ENCODE measurements at regions not wholly inside any gene's neighbourhood (a gene's known extent, or its start where the extent isn't known, plus 50 kb on each side); places are given as distances from the start of the nearest gene placed in this dataset.
A peak's percentile ranks its signal among the peaks of the same experiment; 100 is the strongest.

GRCh38 chr6:23183846-23184245 lies 614.5 kb downstream of the HDGFL1 start:
- H3K4me3 ChIP-seq (ENCODE audit: low read depth, low read length) = no peak overlapping the region
- no peak for TF ChIP-seq CTCF (conservative IDR thresholded peaks at IDR 0.05; ENCODE audit: low read depth, low read length)
- DNase-seq (ENCODE audit: low read depth) = no peak

GRCh38 chr6:23184351-23184750 lies 615.0 kb downstream of the HDGFL1 start:
- DNase-seq (ENCODE audit: low read depth) = no peak
- TF ChIP-seq CTCF (conservative IDR thresholded peaks at IDR 0.05; ENCODE audit: low read depth, low read length) = no peak
- H3K4me3 ChIP-seq (ENCODE audit: low read depth, low read length) = no peak overlapping the region

GRCh38 chr6:23195487-23195886 lies 626.1 kb downstream of the HDGFL1 start:
- no peak for DNase-seq (ENCODE audit: low read depth)
- no peak overlapping the region for H3K4me3 ChIP-seq (ENCODE audit: low read depth, low read length)
- no peak for TF ChIP-seq CTCF (conservative IDR thresholded peaks at IDR 0.05; ENCODE audit: low read depth, low read length)

- no peak overlapping the region for H3K4me3 ChIP-seq (ENCODE audit: low read depth, low read length)
- no peak for DNase-seq (ENCODE audit: low read depth)
- no peak for TF ChIP-seq CTCF (conservative IDR thresholded peaks at IDR 0.05; ENCODE audit: low read depth, low read length)
Measured at GRCh38 chr6:23199541-23199940, 630.2 kb downstream of the HDGFL1 start.

- H3K4me3 ChIP-seq (ENCODE audit: low read depth, low read length) = no peak overlapping the region
- no peak for TF ChIP-seq CTCF (conservative IDR thresholded peaks at IDR 0.05; ENCODE audit: low read depth, low read length)
- no peak for DNase-seq (ENCODE audit: low read depth)
Measured at GRCh38 chr6:23200946-23201345, 631.6 kb downstream of the HDGFL1 start.

GRCh38 chr6:23202207-23202606 lies 632.8 kb downstream of the HDGFL1 start:
- peak; percentile 21 for DNase-seq (ENCODE audit: low read depth)
- no peak overlapping the region for H3K4me3 ChIP-seq (ENCODE audit: low read depth, low read length)
- no peak for TF ChIP-seq CTCF (conservative IDR thresholded peaks at IDR 0.05; ENCODE audit: low read depth, low read length)

- no peak overlapping the region for H3K4me3 ChIP-seq (ENCODE audit: low read depth, low read length)
- no peak for TF ChIP-seq CTCF (conservative IDR thresholded peaks at IDR 0.05; ENCODE audit: low read depth, low read length)
- DNase-seq (ENCODE audit: low read depth) = no peak
Measured at GRCh38 chr6:23212398-23212797, 643.0 kb downstream of the HDGFL1 start.
